ENCODE measurements at regions not wholly inside any gene's neighbourhood (a gene's known extent, or its start where the extent isn't known, plus 50 kb on each side); places are given as distances from the start of the nearest gene placed in this dataset.

DNA sequence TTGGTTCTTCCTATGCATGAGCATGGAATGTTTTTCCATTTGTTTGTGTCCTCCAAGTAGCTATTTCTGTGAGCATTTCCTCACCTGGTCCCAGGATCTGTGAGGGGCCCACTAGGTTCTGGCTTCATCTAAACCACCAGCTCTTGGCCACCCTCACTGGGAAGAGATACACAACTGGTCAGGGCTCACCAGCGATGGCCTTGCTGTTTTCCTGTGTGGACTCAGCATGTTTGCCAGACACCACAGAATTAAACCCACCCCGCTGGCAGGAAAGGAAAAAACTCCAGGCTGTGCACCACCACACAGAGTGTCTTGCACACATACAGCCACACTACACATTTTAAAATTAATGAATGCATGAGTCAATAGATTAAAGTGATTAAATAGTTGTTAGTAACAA lies 65.1 kb upstream of the NXT1 start:
- TF ChIP-seq, protein P1, sequence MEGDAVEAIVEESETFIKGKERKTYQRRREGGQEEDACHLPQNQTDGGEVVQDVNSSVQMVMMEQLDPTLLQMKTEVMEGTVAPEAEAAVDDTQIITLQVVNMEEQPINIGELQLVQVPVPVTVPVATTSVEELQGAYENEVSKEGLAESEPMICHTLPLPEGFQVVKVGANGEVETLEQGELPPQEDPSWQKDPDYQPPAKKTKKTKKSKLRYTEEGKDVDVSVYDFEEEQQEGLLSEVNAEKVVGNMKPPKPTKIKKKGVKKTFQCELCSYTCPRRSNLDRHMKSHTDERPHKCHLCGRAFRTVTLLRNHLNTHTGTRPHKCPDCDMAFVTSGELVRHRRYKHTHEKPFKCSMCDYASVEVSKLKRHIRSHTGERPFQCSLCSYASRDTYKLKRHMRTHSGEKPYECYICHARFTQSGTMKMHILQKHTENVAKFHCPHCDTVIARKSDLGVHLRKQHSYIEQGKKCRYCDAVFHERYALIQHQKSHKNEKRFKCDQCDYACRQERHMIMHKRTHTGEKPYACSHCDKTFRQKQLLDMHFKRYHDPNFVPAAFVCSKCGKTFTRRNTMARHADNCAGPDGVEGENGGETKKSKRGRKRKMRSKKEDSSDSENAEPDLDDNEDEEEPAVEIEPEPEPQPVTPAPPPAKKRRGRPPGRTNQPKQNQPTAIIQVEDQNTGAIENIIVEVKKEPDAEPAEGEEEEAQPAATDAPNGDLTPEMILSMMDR (optimal IDR thresholded peaks at IDR 0.05 in 1 of 3, IDR thresholded peaks at IDR 0.05 in 1 of 3, conservative IDR thresholded peaks at IDR 0.05 in 1 of 3; ENCODE audit: extremely low read depth in 1 of 3, insufficient read depth in 2 of 3, low read length in 3 of 3) = no peak
- TF ChIP-seq EZH2 (IDR thresholded peaks at IDR 0.05; ENCODE audit: low read length) = no peak

All from keratinocyte (primary cell).